HG03097 (cell line): ENCODE measurements at regions not wholly inside any gene's neighbourhood (a gene's known extent, or its start where the extent isn't known, plus 50 kb on each side); places are given as distances from the start of the nearest gene placed in this dataset.
"Not testable (repeated sequence)": the region's sequence is repeated elsewhere in the genome, so short reads cannot be mapped to it uniquely, and the experiment has no call there.

Source experiments
- ATAC-seq: cut with Tn5 transposase; IDR thresholded peaks from one replicate; pipeline ENCODE4 v1.9.1; 2021; ENCODE audit not compliant: unreplicated experiment, low FRiP score

DNA sequence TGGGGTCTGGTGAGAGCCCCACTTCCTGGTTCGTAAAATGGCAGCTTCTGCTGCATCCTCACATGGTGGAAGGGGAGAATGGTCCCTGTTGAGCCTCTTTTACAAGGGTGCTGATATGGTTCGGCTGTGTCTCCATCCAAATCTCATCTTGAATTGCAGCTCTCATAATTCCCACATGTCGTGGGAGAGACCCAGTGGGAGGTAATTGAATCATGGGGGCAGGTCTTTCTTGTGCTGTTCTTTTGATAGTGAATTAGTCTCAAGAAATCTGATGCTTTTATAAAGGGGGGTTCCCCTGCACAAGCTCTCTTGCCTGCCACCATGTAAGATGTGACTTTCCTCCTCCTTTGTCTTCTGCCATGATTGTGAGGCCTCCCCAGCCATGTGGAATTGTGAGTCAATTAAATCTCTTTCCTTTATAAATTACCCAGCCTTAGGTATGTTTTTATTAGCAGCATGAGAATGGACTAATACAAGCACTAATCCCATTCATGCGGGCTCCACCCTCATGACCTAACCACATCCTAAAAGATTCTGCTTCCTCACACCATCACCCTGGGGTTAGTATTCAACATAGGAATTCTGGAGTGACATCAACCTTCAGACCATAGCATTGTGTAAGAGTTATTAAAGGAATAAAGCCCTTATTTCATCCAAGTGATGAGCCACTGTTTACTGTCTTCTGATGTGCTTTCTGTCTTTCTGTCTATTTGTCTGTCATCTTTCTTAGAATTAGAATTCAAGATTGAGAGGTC is 159.0 kb upstream of the IRS2 start:
- no peak for ATAC-seq

GRCh38 chr13:109941951-109942350 is 155.6 kb upstream of the IRS2 start:
- no peak for ATAC-seq

DNA sequence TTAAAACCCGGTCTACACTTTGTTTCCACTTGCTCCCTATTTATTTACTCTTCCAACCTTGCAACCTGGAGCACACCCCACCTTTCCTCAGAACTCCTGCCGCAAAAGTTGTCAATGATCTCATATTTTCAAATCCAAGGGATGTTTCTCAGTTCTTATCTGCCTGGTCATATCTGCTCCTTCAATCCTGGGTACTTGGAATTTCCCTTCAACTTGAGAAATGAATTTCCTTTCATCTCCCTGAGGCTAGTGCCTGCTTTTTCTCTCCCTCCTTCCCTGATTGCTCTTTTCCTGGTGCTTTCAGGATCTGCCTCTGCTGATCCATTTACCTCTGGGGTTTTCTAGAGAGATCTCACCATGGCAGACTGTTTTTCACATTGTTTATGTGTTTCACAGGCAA is 154.8 kb upstream of the IRS2 start:
- ATAC-seq: no peak

- ATAC-seq: no peak
Observed at GRCh38 chr13:109940637-109941036, 154.3 kb upstream of the IRS2 start.

DNA sequence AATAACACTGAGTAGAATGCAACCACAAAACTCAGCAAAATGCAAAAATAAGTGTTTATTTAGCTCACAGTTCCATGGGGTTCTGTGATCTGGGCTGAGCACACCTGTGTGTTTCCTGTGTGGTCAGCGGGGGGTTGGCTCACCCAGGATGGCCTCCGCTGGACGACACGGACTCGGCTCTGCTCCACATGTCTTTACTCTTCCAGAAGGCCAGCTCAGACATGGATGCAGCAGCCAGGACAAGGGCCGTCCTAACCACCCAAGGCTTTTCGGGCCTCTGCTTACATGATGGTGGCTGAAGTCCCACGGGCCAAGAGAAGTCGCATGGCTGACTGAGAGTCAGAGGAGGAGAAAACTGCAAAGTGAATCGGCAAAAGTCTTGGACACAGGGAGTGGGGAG is 153.5 kb upstream of the IRS2 start:
- no peak for ATAC-seq

DNA sequence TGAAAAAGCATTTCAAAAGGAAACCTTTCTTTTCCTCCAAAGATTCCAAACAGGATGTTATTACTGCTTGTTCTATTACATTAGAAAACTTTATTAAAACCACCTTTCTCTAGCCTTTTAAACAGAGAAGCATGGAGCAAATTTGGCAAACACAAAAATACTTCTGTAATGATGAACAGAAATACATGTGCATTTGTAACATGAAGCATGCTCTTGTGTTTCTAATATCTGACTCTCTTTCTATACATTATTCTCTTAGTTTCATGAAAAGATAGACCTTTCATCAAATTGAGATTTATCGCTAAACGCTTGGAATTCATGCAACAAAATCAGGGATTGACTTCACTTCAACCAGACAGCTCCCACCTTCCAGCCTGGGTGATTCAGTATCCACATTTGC is 152.8 kb upstream of the IRS2 start:
- no peak for ATAC-seq

- ATAC-seq: no peak
Observed at GRCh38 chr13:109938255-109938936, 152.0 kb upstream of the IRS2 start.

- ATAC-seq: not testable (repeated sequence)
Observed at GRCh38 chr13:109934520-109934919, 148.1 kb upstream of the IRS2 start.

GRCh38 chr13:109933476-109933875 is 147.1 kb upstream of the IRS2 start:
- ATAC-seq: no peak

GRCh38 chr13:109924376-109924775 is 138.0 kb upstream of the IRS2 start:
- no peak for ATAC-seq

- ATAC-seq: no peak
Observed at GRCh38 chr13:109922518-109922917, 136.1 kb upstream of the IRS2 start.

GRCh38 chr13:109919715-109920375 is 133.5 kb upstream of the IRS2 start:
- ATAC-seq: no peak

GRCh38 chr13:109918179-109918711 is 131.9 kb upstream of the IRS2 start:
- no peak for ATAC-seq

DNA sequence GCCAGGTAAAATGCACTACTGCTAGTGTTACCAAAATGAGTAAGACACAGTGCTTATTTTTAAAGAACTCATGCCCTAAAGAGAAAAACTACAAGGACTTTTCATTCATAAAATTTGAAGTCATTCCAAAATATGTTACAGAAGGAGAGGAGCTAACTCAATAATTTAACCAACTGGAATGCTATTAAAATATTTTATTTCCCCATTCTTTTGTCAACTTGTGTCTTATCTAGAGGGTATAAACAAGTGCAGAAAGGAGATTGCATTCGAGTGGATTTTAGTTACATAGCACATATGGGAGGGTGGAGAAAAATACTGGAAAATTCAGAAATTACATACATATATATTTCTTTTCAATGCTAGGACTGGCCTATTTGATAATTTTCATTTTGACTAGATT is 131.0 kb upstream of the IRS2 start:
- no peak for ATAC-seq

DNA sequence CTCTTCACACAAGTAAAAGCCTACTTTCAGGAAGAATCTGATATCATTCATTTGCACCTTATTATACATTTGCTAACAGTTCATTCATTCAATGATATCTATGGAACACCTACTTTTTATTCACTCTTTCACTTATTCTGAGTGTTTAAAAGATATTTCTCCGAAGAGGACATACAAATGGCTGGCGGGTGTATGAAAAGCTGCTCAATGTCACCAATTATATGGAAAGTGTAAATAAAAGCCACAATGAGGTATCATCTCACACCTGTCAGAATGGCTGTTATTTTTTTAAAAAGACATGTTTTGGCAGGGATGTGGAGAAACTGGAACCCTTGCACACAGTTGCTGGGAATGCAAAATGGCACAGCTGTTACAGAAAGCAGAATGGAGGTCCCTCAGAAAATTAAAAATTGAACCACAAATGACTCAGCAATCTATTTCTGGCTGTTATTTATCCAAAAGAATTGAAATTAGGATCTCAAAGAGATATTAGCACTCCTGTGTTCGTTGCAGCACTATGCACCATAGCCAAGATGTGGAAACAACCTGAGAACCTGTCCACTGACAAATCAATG is 127.6 kb upstream of the IRS2 start:
- ATAC-seq: no peak

- no peak for ATAC-seq
Observed at GRCh38 chr13:109913186-109913585, 126.8 kb upstream of the IRS2 start.

DNA sequence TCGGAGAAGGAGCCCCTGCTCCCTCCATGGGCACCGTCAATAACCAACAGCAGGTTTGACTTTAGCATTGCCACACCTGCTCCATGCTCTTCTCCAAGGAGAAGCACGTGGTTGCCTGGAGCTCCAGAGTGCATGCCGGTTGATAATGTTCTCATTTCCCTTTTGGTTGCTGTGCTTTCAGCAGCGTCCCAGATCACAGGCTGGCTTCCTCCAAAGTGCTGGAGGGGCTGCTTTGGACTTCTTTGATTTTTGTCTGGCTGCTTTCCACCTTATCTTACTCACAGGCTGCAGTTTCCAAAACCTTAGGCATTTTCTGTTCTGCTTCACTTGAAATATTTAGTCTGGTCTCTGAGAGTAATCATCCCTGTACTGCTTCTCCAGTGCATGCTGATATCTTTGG is 123.8 kb upstream of the IRS2 start:
- no peak for ATAC-seq

- no peak for ATAC-seq
Observed at GRCh38 chr13:109906976-109907375, 120.6 kb upstream of the IRS2 start.

GRCh38 chr13:109904218-109904617 is 117.8 kb upstream of the IRS2 start:
- no peak for ATAC-seq

GRCh38 chr13:109900741-109901140 is 114.4 kb upstream of the IRS2 start:
- no peak for ATAC-seq

GRCh38 chr13:109900320-109900719 is 113.9 kb upstream of the IRS2 start:
- no peak for ATAC-seq
